ENCODE measurements at regions not wholly inside any gene's neighbourhood (a gene's known extent, or its start where the extent isn't known, plus 50 kb on each side); places are given as distances from the start of the nearest gene placed in this dataset.

DNA sequence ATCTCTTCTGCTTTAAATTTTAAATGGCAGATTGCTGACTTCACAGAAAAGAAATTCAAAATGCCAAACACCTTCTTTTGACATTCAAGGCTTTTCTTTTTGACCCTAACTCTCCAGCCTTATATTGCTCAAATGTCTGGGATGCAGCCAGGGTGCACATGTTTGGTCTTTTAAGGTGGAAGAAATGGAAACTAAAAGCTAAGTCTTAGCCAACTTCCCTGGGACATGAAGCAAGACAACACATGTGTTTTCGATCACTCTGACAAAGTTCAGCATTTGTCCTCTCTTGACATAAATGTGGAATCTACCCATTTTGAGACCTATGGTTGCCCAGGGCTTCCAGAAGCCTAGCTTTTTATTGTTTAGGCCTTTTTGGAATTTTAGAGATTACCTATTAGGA is 161.6 kb downstream of the RDH14 start:
- Histone ChIP-seq H3K9me3 (no peaks in the 10 kb centered on the region), H3K27me3 (replicated peaks in 1 of 7) (peaks cover 0 to 2% (median 0%) of the 10 kb centered on the region in 7 donors), H3K4me3 (no peak overlapping the region), H3K27ac (no peak overlapping the region), H3K4me1 (no peaks in the 10 kb centered on the region), H3K36me3 (no peaks in the 10 kb centered on the region)
- intact Hi-C loops (cut with DNase I; ENCODE audit: low total_unique reads): no loop called here
- WGBS, 5 donors: 82 to 97% (median 88%) methylated on average over 1 of the region's 1 CpG
- DNase-seq: no peak
- TF ChIP-seq POLR2A (IDR thresholded peaks at IDR 0.05) (no peak), POLR2AphosphoS5 (IDR thresholded peaks at IDR 0.05) (no peak)
- TF ChIP-seq, protein P1, sequence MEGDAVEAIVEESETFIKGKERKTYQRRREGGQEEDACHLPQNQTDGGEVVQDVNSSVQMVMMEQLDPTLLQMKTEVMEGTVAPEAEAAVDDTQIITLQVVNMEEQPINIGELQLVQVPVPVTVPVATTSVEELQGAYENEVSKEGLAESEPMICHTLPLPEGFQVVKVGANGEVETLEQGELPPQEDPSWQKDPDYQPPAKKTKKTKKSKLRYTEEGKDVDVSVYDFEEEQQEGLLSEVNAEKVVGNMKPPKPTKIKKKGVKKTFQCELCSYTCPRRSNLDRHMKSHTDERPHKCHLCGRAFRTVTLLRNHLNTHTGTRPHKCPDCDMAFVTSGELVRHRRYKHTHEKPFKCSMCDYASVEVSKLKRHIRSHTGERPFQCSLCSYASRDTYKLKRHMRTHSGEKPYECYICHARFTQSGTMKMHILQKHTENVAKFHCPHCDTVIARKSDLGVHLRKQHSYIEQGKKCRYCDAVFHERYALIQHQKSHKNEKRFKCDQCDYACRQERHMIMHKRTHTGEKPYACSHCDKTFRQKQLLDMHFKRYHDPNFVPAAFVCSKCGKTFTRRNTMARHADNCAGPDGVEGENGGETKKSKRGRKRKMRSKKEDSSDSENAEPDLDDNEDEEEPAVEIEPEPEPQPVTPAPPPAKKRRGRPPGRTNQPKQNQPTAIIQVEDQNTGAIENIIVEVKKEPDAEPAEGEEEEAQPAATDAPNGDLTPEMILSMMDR (IDR thresholded peaks at IDR 0.05 in 8 of 11, conservative IDR thresholded peaks at IDR 0.05 in 3 of 11): no peak

DNA sequence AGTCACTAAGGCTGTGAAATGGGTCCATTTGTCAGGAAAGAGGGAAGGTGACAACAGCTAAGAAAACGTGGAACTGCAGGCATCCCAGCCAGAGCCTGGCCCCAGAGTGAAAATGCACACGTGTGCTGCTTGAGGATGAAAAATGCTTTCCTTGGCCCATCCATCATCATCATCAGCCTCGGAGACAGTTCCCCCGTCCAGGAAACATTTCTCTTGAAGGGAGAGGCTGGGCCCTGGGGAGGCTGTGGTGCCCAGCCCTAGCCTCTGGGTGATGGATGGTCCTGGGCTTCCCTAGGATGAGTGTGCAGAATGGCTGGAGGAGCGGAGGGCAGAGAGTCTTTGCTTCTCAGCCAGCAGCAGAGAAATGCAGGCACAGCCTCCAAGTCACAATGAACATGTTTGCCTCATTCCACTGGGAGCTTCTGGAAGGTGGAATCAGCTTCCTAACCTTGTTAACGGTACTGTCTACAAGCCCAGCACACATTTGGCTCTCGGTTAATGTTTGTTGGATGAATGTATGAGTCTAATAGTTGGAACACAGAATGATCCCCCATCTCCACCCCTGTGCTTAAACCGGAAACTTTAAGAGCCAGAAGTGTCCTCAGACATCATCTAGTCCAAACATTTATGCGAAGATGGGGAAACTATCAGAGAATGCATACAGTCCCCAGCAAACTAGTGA is 164.0 kb downstream of the RDH14 start:
- no peak for TF ChIP-seq POLR2AphosphoS5 (IDR thresholded peaks at IDR 0.05)
- no peak for TF ChIP-seq POLR2A (IDR thresholded peaks at IDR 0.05)
- TF ChIP-seq, protein P1 (IDR thresholded peaks at IDR 0.05 in 8 of 11, conservative IDR thresholded peaks at IDR 0.05 in 3 of 11): no peak

DNA sequence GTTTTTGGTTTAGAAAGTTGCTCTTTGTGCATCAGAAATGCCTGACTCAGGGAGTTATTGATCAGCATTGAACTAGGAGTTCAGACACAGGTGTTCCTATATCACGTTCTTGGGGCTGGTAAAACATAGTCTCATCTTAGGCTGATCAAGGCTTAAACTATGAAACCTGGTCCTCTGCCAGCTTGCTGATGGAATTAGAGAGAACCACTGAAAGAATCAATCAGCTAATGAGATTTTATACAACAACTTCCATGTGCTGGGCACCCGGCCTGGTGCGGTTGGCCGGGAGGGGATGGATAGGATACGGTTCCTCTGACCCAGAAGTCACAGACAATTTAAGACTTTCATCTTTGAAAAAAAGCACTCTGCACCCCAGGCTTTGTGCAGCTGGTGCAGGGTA is 164.9 kb downstream of the RDH14 start:
- H3K9me3 ChIP-seq: no peaks in the 10 kb centered on the region
- H3K4me1 ChIP-seq: no peaks in the 10 kb centered on the region
- H3K27me3 ChIP-seq (replicated peaks in 1 of 7): peaks cover 0 to 2% (median 0%) of the 10 kb centered on the region in 7 donors
- H3K36me3 ChIP-seq: no peaks in the 10 kb centered on the region
- no peak overlapping the region for H3K4me3 ChIP-seq
- no peak for DNase-seq
- no peak overlapping the region for H3K27ac ChIP-seq
- 80 to 87% (median 86%) methylated on average over 5 of the region's 5 CpGs for WGBS, 5 donors
- TF ChIP-seq, protein P1 (IDR thresholded peaks at IDR 0.05 in 8 of 11, conservative IDR thresholded peaks at IDR 0.05 in 3 of 11): no peak
- TF ChIP-seq POLR2A (IDR thresholded peaks at IDR 0.05) (no peak), POLR2AphosphoS5 (IDR thresholded peaks at IDR 0.05) (no peak)
- intact Hi-C loops (cut with DNase I; ENCODE audit: low total_unique reads): no loop called here

More for the DNA sequence above, 164.0 kb downstream of the RDH14 start:
- peaks cover 0 to 2% (median 0%) of the 10 kb centered on the region in 7 donors for H3K27me3 ChIP-seq (replicated peaks in 1 of 7)
- 51 to 62% (median 55%) methylated on average over 7 to 9 of the region's 9 CpGs for WGBS, 5 donors
- H3K36me3 ChIP-seq: no peaks in the 10 kb centered on the region
- no peak overlapping the region for H3K4me3 ChIP-seq
- no peak for DNase-seq
- H3K4me1 ChIP-seq: no peaks in the 10 kb centered on the region
- intact Hi-C loops (cut with DNase I; ENCODE audit: low total_unique reads): no loop called here
- H3K9me3 ChIP-seq: no peaks in the 10 kb centered on the region
- H3K27ac ChIP-seq: no peak overlapping the region

DNA sequence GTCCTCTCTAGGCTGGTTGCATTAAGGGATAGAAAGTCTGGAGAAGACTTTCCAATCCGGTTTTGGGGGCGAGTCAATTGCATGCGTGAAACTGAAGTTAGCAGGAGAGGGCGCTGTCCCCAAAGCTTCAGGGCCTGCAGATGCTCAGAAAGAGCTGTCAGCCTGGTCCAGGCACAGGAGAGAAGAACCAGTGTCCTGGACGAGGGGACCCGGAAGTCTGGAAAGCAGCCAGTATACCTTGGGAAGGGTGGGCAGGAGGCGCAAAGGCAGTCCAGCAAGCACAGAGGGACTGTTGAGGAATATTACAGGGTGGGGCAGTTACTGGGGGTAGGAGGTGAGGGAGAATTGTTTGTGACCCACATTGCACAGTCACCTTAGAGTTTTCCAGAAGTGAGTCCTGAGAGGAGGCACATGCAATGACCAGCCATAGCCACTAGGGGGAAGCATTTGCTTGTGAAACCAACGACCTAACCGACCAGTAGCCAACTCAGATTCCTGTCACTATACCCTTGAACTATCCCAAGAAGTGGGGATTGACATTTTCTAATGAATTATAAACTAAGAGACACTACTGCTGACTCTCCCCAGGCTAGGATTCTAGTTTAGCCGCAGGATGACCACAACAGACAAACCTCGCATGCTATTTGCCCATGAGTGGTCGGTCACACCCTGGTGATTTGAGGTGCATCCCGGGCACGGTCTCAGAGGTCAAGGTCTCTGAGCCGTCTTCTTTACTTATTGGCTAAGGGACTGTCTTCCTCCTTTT is 172.8 kb downstream of the RDH14 start:
- Histone ChIP-seq H3K36me3 (no peaks in the 10 kb centered on the region), H3K27ac (no peak overlapping the region), H3K4me3 (no peak overlapping the region), H3K9me3 (no peaks in the 10 kb centered on the region), H3K27me3 (replicated peaks in 1 of 7) (peaks cover 0 to under 1% (median 0%) of the 10 kb centered on the region in 7 donors), H3K4me1 (no peaks in the 10 kb centered on the region)
- TF ChIP-seq, protein P1 (IDR thresholded peaks at IDR 0.05 in 8 of 11, conservative IDR thresholded peaks at IDR 0.05 in 3 of 11): peak; percentile 50 to 93 (median 86)
- no peak for TF ChIP-seq POLR2A (IDR thresholded peaks at IDR 0.05)
- 52 to 58% (median 56%) methylated on average over 15 of the region's 15 CpGs for WGBS, 5 donors
- intact Hi-C loops (cut with DNase I; ENCODE audit: low total_unique reads): no loop called here
- DNase-seq: no peak

Data from spleen (tissue), 11 donors.